ENCODE measurements at regions not wholly inside any gene's neighbourhood (a gene's known extent, or its start where the extent isn't known, plus 50 kb on each side); places are given as distances from the start of the nearest gene placed in this dataset.

DNA sequence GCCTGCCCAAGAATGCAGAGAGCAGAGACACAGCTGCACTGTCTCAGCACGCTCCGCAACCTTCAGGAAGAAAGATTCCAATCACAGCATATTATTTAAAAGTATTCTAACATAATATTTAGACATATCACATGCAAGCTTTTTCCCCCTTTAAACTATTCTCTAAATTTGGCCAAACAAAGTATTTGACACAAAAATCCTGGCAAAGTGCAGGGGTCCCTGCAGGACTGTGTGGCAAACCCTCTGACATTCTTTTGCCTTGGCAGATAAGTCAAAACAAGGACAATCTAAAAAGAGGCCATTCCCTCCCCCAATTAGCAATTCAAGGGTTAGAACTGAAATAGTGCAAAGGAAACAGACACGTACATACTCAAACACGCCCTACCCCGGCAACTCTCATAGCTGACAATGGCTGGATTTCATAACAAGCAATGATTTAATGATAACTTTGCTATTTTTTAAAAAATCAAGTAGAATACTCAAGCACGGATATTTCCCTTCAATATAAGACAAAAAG is 225.3 kb downstream of the MRPL39 start:
- DNase-seq (ENCODE audit: low read depth): no peak
- TF ChIP-seq, protein P1, sequence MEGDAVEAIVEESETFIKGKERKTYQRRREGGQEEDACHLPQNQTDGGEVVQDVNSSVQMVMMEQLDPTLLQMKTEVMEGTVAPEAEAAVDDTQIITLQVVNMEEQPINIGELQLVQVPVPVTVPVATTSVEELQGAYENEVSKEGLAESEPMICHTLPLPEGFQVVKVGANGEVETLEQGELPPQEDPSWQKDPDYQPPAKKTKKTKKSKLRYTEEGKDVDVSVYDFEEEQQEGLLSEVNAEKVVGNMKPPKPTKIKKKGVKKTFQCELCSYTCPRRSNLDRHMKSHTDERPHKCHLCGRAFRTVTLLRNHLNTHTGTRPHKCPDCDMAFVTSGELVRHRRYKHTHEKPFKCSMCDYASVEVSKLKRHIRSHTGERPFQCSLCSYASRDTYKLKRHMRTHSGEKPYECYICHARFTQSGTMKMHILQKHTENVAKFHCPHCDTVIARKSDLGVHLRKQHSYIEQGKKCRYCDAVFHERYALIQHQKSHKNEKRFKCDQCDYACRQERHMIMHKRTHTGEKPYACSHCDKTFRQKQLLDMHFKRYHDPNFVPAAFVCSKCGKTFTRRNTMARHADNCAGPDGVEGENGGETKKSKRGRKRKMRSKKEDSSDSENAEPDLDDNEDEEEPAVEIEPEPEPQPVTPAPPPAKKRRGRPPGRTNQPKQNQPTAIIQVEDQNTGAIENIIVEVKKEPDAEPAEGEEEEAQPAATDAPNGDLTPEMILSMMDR (conservative IDR thresholded peaks at IDR 0.05; ENCODE audit: low read depth, low read length): no peak
- H3K4me3 ChIP-seq (ENCODE audit: low read depth, low read length): no peak overlapping the region

DNA sequence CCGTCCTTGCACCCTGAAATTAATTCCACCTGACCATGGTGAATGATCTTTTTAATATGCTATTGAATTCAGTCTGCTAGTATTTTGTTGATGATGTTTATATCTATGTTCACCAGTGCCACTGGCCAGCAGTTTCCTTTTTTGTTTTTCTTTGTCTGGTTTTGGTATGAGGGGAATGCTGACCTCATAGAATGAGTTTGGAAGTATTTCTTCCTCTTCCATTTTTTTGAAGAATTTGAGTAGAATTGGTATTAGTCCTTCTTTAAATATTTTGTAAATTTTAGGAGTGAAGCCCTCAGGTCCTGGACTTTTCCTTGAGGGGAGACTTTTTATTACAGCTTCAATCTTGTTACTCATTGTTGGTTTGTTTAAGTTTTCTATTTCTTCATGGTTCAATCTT is 231.6 kb downstream of the MRPL39 start:
- no peak overlapping the region for H3K4me3 ChIP-seq (ENCODE audit: low read depth, low read length)
- DNase-seq (ENCODE audit: low read depth): no peak
- TF ChIP-seq, protein P1 (conservative IDR thresholded peaks at IDR 0.05; ENCODE audit: low read depth, low read length): no peak

DNA sequence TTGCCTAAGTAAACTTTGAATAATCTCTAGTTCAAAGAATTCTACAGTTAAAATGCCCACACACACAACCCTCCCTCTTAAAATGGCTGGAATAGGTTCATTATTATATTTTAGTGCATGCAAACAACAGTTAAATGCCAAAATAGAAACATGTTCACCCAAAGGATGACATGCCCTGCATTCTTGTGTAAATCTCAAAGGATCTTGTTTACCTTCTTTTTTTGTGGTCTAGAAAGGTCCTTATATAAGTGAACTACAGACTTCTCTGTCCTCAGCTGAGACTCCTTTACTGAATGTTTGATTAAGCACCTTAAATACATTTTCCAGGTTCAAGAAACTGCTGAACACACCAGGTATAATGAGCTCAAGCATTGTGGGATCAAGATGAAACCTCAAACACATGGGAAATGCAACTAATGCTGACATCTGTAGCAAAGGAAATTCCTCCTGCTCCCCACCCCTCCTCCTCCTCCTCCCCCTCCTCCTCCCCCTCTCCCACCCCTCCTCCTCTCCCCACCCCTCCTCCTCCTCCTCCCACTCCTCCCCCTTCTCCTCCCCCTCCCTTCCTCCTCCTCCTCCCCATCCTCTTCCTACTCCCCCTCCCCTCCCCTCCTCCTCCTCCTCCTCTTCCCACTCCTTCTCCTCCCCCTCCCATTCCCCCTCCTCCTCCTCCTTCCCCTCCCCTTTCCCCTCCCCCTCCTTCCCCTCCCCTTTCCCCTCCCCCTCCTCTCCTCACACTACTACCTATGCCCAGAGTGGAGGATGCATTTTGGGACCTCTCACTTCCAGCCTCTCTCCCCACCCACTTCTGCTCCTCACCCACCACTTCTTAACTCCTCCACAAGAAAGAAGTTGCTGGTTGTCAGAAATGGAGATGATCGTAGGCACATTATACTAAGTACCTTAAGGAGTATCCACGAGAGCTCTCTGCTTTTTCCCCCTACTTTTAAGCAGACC is 233.9 kb downstream of the MRPL39 start:
- no peak overlapping the region for H3K4me3 ChIP-seq (ENCODE audit: low read depth, low read length)
- TF ChIP-seq, protein P1 (conservative IDR thresholded peaks at IDR 0.05; ENCODE audit: low read depth, low read length): no peak
- no peak for DNase-seq (ENCODE audit: low read depth)

DNA sequence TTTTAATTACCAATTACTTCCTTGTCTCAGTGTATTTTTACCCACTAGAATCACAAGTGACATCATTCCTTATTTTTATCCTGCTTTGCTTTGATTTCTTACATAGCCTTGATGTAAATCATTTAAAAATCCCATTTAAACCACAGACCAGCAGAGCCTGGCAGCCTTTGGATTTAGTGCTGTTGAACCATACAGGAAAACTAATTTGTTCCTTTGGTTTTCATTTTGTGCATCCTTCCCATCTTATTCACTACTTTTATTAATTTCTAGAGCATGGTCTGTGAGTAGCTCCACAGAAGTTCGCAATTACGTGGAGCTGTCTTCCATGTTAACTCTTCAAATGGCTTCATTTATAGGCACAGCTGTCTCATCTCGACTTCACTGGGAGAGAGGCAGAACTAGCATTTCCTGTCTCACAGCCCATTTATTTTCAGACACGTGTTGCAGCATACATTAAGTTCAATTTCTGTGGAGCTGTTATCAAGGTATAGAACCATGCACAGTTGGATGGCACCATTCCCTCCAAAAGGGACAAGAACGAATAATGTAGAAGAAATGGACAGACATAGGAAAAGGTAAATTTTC is 235.3 kb downstream of the MRPL39 start:
- no peak for DNase-seq (ENCODE audit: low read depth)
- H3K4me3 ChIP-seq (ENCODE audit: low read depth, low read length): no peak overlapping the region
- TF ChIP-seq, protein P1 (conservative IDR thresholded peaks at IDR 0.05; ENCODE audit: low read depth, low read length): no peak

DNA sequence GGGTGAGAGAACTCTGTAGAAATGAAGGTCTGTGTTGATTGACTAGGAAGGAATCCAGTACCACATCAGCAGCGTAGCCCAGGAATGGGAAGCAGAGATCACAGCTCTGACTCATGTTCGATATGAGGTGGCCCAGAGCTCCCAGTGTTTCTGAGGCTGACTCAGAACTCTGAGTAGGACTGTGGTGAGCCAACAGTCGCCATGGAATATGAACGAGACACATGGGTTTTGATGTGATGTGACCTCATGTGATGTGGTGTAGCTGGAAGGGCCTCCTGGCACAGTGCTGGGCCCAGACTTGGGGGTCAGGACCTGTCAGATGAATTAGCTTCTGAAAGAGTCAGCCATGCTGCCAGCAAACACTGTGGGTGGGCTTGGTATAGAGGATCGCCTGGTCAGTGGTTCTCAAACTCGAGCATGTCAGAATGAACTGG is 237.0 kb downstream of the MRPL39 start:
- DNase-seq (ENCODE audit: low read depth): peak; percentile 85
- no peak overlapping the region for H3K4me3 ChIP-seq (ENCODE audit: low read depth, low read length)
- TF ChIP-seq, protein P1 (conservative IDR thresholded peaks at IDR 0.05; ENCODE audit: low read depth, low read length): no peak

DNA sequence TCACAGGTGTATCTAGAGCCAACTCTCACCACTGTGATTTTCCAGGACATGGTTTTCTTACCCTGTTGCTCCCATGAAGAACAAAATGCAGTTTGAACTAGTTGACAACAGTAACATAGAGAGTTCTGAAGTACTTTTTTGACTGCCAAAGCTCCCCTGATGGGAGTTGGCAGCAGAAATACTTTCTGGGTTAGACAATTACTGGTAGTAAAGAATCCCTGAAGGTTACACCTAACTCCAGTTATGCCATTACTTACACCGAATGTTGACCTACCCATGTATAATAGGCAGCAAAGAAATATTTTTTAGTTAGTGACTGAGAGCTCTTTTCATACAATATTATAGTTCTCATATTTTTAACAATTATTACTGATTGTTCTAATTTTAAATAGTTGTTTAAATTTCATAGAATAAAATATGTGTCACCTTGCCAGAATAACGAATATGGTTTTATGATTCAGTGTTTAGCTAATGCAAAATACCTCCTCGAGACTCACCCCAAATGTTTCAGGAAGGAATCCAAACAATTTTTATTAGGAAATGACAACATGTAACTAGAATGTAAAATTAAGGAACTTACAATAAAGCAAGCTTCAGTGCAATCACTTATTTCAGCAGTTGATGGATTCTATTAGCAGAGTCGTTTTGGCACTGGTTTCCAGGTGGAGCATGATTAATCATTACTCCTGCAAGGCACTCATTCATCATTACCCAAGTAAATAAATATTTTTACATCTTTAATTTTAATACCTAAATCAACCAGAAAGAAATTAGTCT is 237.6 kb downstream of the MRPL39 start:
- H3K4me3 ChIP-seq (ENCODE audit: low read depth, low read length): no peak overlapping the region
- DNase-seq (ENCODE audit: low read depth): no peak
- TF ChIP-seq, protein P1 (conservative IDR thresholded peaks at IDR 0.05; ENCODE audit: low read depth, low read length): no peak
